CD4-positive, alpha-beta T cell (primary cell): ENCODE measurements at regions not wholly inside any gene's neighbourhood (a gene's known extent, or its start where the extent isn't known, plus 50 kb on each side); places are given as distances from the start of the nearest gene placed in this dataset.
"Not testable (repeated sequence)": the region's sequence is repeated elsewhere in the genome, so short reads cannot be mapped to it uniquely, and the experiment has no call there.

Source experiments
- ATAC-seq: fragments of 200-7000 bp; cut with Tn5 transposase; one replicate; pipeline ENCODE4 v1.10.0; 2022; ENCODE audit warnings: mild to moderate bottlenecking; ENCODE audit not compliant: poor library complexity
- CTCF ChIA-PET: fragments of 350-600 bp; sonication (Branson Sonifier 250); formaldehyde crosslinking; loops from one replicate; lab custom pipeline; 2021; ENCODE audit warnings: antibody characterized with exemption, inconsistent platforms; lab: Charles Lee
- POLR2A ChIA-PET: fragments of 350-600 bp; sonication (Branson Sonifier 250); formaldehyde crosslinking; loops from one replicate; lab custom pipeline; 2021; ENCODE audit warnings: antibody characterized with exemption, inconsistent platforms; lab: Charles Lee
- DNase-seq, 14 experiments: peaks; one replicate each; pipeline ENCODE4 v3.0.0-alpha.2; 2013 to 2020; ENCODE audit warnings: mixed read lengths in 2 of 14
- H3K27ac ChIP-seq, 2 donors: one replicate each; pipeline versions ENCODE4 v1.5.1 to v1.7.0; 2013; ENCODE audit warnings: low read length in 2 of 2, low read depth in 1 of 2, mild to moderate bottlenecking in 1 of 2
- H3K27me3 ChIP-seq, 2 experiments: 1 replicate in 1 of 2; 2 replicates in 1 of 2; pipeline versions ENCODE4 v1.6.1 to v1.7.0; 2013; ENCODE audit warnings: low read length in 2 of 2, control low read depth in 1 of 2, mild to moderate bottlenecking in 1 of 2, moderate library complexity in 1 of 2; ENCODE audit not compliant: insufficient read depth in 2 of 2, control insufficient read depth in 1 of 2
- H3K36me3 ChIP-seq: one replicate; pipeline ENCODE4 v1.6.1; 2013; ENCODE audit warnings: low read length, control low read depth; ENCODE audit not compliant: insufficient read depth
- H3K4me1 ChIP-seq: one replicate; pipeline ENCODE4 v1.6.1; 2013; ENCODE audit warnings: low read length, control low read depth; ENCODE audit not compliant: insufficient read depth
- H3K4me3 ChIP-seq: one replicate; pipeline ENCODE4 v1.5.1; 2013; ENCODE audit warnings: mild to moderate bottlenecking, low read length, moderate library complexity
- H3K9me3 ChIP-seq, 2 experiments: 1 replicate in 1 of 2; 2 replicates in 1 of 2; pipeline versions ENCODE4 v1.6.1 to v1.7.0; 2013; ENCODE audit warnings: low read length in 2 of 2, mild to moderate bottlenecking in 2 of 2, control low read depth in 1 of 2, moderate library complexity in 1 of 2; ENCODE audit not compliant: control insufficient read depth in 1 of 2, insufficient read depth in 1 of 2
- H3K27ac Mint-ChIP-seq: one replicate; pipeline ENCODE4 v1.8.0; 2020; ENCODE audit warnings: mixed read lengths
- H3K27me3 Mint-ChIP-seq: one replicate; pipeline ENCODE4 v1.8.0; 2021; ENCODE audit warnings: mixed read lengths
- H3K36me3 Mint-ChIP-seq: one replicate; pipeline ENCODE4 v1.8.0; 2021; ENCODE audit warnings: low read depth, mixed read lengths
- H3K4me1 Mint-ChIP-seq: one replicate; pipeline ENCODE4 v1.8.0; 2021; ENCODE audit warnings: low read depth, mixed read lengths
- H3K4me3 Mint-ChIP-seq: one replicate; pipeline ENCODE4 v1.8.0; 2020; ENCODE audit warnings: mild to moderate bottlenecking, mixed read lengths
- H3K9me3 Mint-ChIP-seq: one replicate; pipeline ENCODE4 v1.8.0; 2020; ENCODE audit warnings: mixed read lengths
- CTCF ChIP-seq: fragments of 200-600 bp; IDR thresholded peaks from one replicate; pipeline ENCODE4 v1.8.0; 2022; ENCODE audit warnings: antibody characterized with exemption, mild to moderate bottlenecking
- intact Hi-C, 2 experiments: fragments of 100-400 bp; cut with DNase I in 1 of 2; cut with micrococcal nuclease in 1 of 2; formaldehyde crosslinking; loops; one replicate each; pipeline versions ENCODE4 v1.15.1 to v1.9.0; 2023 to 2025; cut with DNase I, micrococcal nuclease

GRCh38 chr7:14069961-14070360 lies 80.5 kb upstream of the ETV1 start:
- peaks cover 0 to 10% of the 10 kb centered on the region in 2 experiments for H3K9me3 ChIP-seq
- intact Hi-C loops, result no loop called here
- Mint-ChIP-seq H3K9me3 (peaks cover 4% of the 10 kb centered on the region), H3K36me3 (no peaks in the 10 kb centered on the region), H3K4me1 (no peaks in the 10 kb centered on the region), H3K4me3 (no peak overlapping the region), H3K27me3 (no peaks in the 10 kb centered on the region), H3K27ac (no peak overlapping the region)
- H3K27ac ChIP-seq, result no peak overlapping the region
- ATAC-seq (no peak), DNase-seq (no peak)
- H3K36me3 ChIP-seq, result no peaks in the 10 kb centered on the region
- CTCF ChIA-PET, result interaction anchor here (1.1 kb wide), 1 partner anchor 12 kb away, joined by 3 read pairs; no protein-coding TSS in a partner anchor
- H3K4me1 ChIP-seq, result no peaks in the 10 kb centered on the region
- H3K27me3 ChIP-seq, result no peaks in the 10 kb centered on the region
- no peak for TF ChIP-seq CTCF
- POLR2A ChIA-PET, result no interaction called here
- no peak overlapping the region for H3K4me3 ChIP-seq

- intact Hi-C loops, H3K36me3 Mint-ChIP-seq, H3K4me3 Mint-ChIP-seq, H3K27ac Mint-ChIP-seq, H3K4me1 ChIP-seq, H3K9me3 ChIP-seq, H3K27me3 ChIP-seq, H3K4me3 ChIP-seq, ATAC-seq, H3K36me3 ChIP-seq, DNase-seq, H3K4me1 Mint-ChIP-seq, H3K27me3 Mint-ChIP-seq, H3K9me3 Mint-ChIP-seq, POLR2A ChIA-PET, H3K27ac ChIP-seq, CTCF ChIA-PET: not testable (repeated sequence)
These were observed 77.3 kb upstream of the ETV1 start for GRCh38 chr7:14066783-14067182.

- H3K36me3 Mint-ChIP-seq, result no peaks in the 10 kb centered on the region
- no peak overlapping the region for H3K4me3 Mint-ChIP-seq
- H3K27me3 ChIP-seq, result no peaks in the 10 kb centered on the region
- POLR2A ChIA-PET, result no interaction called here
- intact Hi-C loops, result no loop called here
- DNase-seq (no peak), ATAC-seq (no peak)
- TF ChIP-seq CTCF, result no peak
- H3K27me3 Mint-ChIP-seq, result no peaks in the 10 kb centered on the region
- no peaks in the 10 kb centered on the region for H3K36me3 ChIP-seq
- no peaks in the 10 kb centered on the region for H3K4me1 ChIP-seq
- peaks cover 6% of the 10 kb centered on the region for H3K9me3 Mint-ChIP-seq
- CTCF ChIA-PET, result no interaction called here
- H3K27ac Mint-ChIP-seq, result no peak overlapping the region
- no peak overlapping the region for H3K27ac ChIP-seq
- H3K9me3 ChIP-seq, result peaks cover 0 to 10% of the 10 kb centered on the region in 2 experiments
- no peak overlapping the region for H3K4me3 ChIP-seq
- no peaks in the 10 kb centered on the region for H3K4me1 Mint-ChIP-seq
These were observed 75.8 kb upstream of the ETV1 start for GRCh38 chr7:14065286-14065685.

GRCh38 chr7:14055813-14056212 lies 66.3 kb upstream of the ETV1 start:
- H3K36me3 Mint-ChIP-seq, result no peaks in the 10 kb centered on the region
- H3K27me3 Mint-ChIP-seq, result no peaks in the 10 kb centered on the region
- ATAC-seq, result no peak
- no peak overlapping the region for H3K27ac Mint-ChIP-seq
- no peaks in the 10 kb centered on the region for H3K9me3 Mint-ChIP-seq
- intact Hi-C loops, result no loop called here
- no peak overlapping the region for H3K4me3 Mint-ChIP-seq
- Histone ChIP-seq H3K27me3 (no peaks in the 10 kb centered on the region), H3K4me3 (no peak overlapping the region), H3K4me1 (no peaks in the 10 kb centered on the region), H3K36me3 (no peaks in the 10 kb centered on the region), H3K9me3 (peaks cover 0 to 6% of the 10 kb centered on the region in 2 experiments), H3K27ac (no peak overlapping the region)
- ChIA-PET CTCF (no interaction called here), POLR2A (no interaction called here)
- no peaks in the 10 kb centered on the region for H3K4me1 Mint-ChIP-seq
- DNase-seq, result no peak
- TF ChIP-seq CTCF, result no peak
